IMR-90 (cell line): ENCODE measurements at regions not wholly inside any gene's neighbourhood (a gene's known extent, or its start where the extent isn't known, plus 50 kb on each side); places are given as distances from the start of the nearest gene placed in this dataset.
"Not testable (repeated sequence)": the region's sequence is repeated elsewhere in the genome, so short reads cannot be mapped to it uniquely, and the experiment has no call there.

Source experiments
- CTCF ChIP-seq: conservative IDR thresholded peaks from 2 replicates; pipeline ENCODE4 v1.5.1; 2012; ENCODE audit warnings: mild to moderate bottlenecking, low read depth, low read length, improper control_type of control experiment
- POLR2A ChIP-seq: IDR thresholded peaks from 2 replicates; pipeline ENCODE4 v1.6.1; 2012; ENCODE audit warnings: mild to moderate bottlenecking, low read depth, low read length
- RAD21 ChIP-seq: IDR thresholded peaks from 2 replicates; pipeline ENCODE4 v1.6.1; 2012; ENCODE audit warnings: low read length, improper control_type of control experiment

- not testable (repeated sequence) for TF ChIP-seq CTCF, RAD21, POLR2A
Observed at GRCh38 chr5:30455484-30455883, 738.0 kb upstream of the CDH6 start.
